GM12878 (cell line): ENCODE measurements at regions not wholly inside any gene's neighbourhood (a gene's known extent, or its start where the extent isn't known, plus 50 kb on each side); places are given as distances from the start of the nearest gene placed in this dataset.

Experiments
- ATAC-seq: fragments of 200-7000 bp; cut with Tn5 transposase; 3 replicates; pipeline ENCODE4 v1.9.1; 2020; ENCODE audit warnings: mild to moderate bottlenecking, moderate library complexity
- BruUV-seq: library from RNA; stranded (reverse); fragments of 400-500 nt; replicated peaks from 2 replicates; lab custom pipeline; 2021; lab: Mats Ljungman, UMichigan
- CTCF ChIA-PET: fragments of 300-600 bp; sonication (Branson Sonifier 250); formaldehyde crosslinking; extraction: SDS; loops from one replicate; lab custom pipeline; 2021; ENCODE audit warnings: inconsistent platforms; lab: Yijun Ruan, JAX
- POLR2A ChIA-PET: fragments of 350-600 bp; formaldehyde crosslinking; extraction: SDS; loops from one replicate; lab custom pipeline; 2021; ENCODE audit warnings: inconsistent platforms; lab: Charles Lee
- RAD21 ChIA-PET: fragments of 300-600 bp; sonication (Branson Sonifier 250); formaldehyde crosslinking; loops from one replicate; lab custom pipeline; 2023; ENCODE audit warnings: antibody characterized with exemption; ENCODE audit not compliant: unreplicated experiment; lab: Charles Lee
- SMC1A ChIA-PET: fragments of 300-600 bp; sonication (Branson Sonifier 250); formaldehyde crosslinking; loops from one replicate; lab custom pipeline; 2023; ENCODE audit not compliant: unreplicated experiment, uncharacterized antibody; lab: Charles Lee
- DNase-seq: peaks from one replicate; pipeline ENCODE4 v3.0.0-alpha.2; 2011; ENCODE audit warnings: low read depth, low spot score
- FAIRE-seq: peaks from 3 replicates; lab custom pipeline; 2011; peaks lifted over from hg19 to GRCh38; lab: Jason Lieb, UNC
- H2AFZ ChIP-seq: 2 replicates; pipeline ENCODE4 v1.6.0; 2011; ENCODE audit warnings: low read depth, low read length, control low read depth; ENCODE audit not compliant: control insufficient read depth
- H3K27ac ChIP-seq: 2 replicates; pipeline ENCODE4 v1.5.1; 2011; ENCODE audit warnings: control low read depth; ENCODE audit not compliant: control insufficient read depth, insufficient read depth
- H3K27me3 ChIP-seq, 2 experiments: replicated peaks in 1 of 2; 2 replicates each; pipeline versions ENCODE4 v1.6.0 to v1.6.1; 2011; ENCODE audit warnings: low read length in 1 of 2; ENCODE audit not compliant: control insufficient read depth in 2 of 2, insufficient read depth in 2 of 2
- H3K36me3 ChIP-seq, 2 experiments: 2 replicates each; pipeline ENCODE4 v1.5.1; 2011; ENCODE audit warnings: low read length in 1 of 2; ENCODE audit not compliant: control insufficient read depth in 2 of 2, insufficient read depth in 2 of 2
- H3K4me1 ChIP-seq: 2 replicates; pipeline ENCODE4 v1.6.1; 2011; ENCODE audit warnings: mild to moderate bottlenecking, low read length, moderate library complexity, mixed read lengths; ENCODE audit not compliant: control insufficient read depth, insufficient read depth
- H3K4me2 ChIP-seq: 2 replicates; pipeline ENCODE4 v1.6.0; 2011; ENCODE audit warnings: control low read depth; ENCODE audit not compliant: control insufficient read depth, insufficient read depth
- H3K4me3 ChIP-seq: fragments of 200-600 bp; sonication (generic); 2 replicates; pipeline ENCODE4 v1.5.1; 2016
- H3K79me2 ChIP-seq: 2 replicates; pipeline ENCODE4 v1.6.0; 2011; ENCODE audit warnings: low read length; ENCODE audit not compliant: control insufficient read depth, insufficient read depth
- H3K9ac ChIP-seq: 2 replicates; pipeline ENCODE4 v1.8.0; 2011; ENCODE audit warnings: low read length, control low read depth, mixed read lengths; ENCODE audit not compliant: control insufficient read depth, insufficient read depth
- H3K9me3 ChIP-seq: replicated peaks from 3 replicates; pipeline ENCODE4 v1.5.1; 2011; ENCODE audit warnings: mild to moderate bottlenecking, low read length; ENCODE audit not compliant: control insufficient read depth, insufficient read depth
- H4K20me1 ChIP-seq: 2 replicates; pipeline ENCODE4 v1.6.0; 2011; ENCODE audit not compliant: control insufficient read depth, insufficient read depth
- E2F8 ChIP-seq: fragments of 450-650 bp; IDR thresholded peaks from 2 replicates; pipeline ENCODE4 v1.6.1; 2018; ENCODE audit warnings: mild to moderate bottlenecking, low read depth, moderate library complexity; ENCODE audit not compliant: partially characterized antibody
- HDAC2 ChIP-seq: fragments of 200-600 bp; sonication (generic); IDR thresholded peaks from 2 replicates; pipeline ENCODE4 v1.6.1; 2017
- HDAC6 ChIP-seq: fragments of 200-600 bp; sonication (generic); IDR thresholded peaks from one replicate; pipeline ENCODE4 v1.8.0; 2017; ENCODE audit warnings: antibody characterized with exemption; ENCODE audit not compliant: unreplicated experiment
- JUND ChIP-seq: IDR thresholded peaks from 2 replicates; pipeline ENCODE4 v1.6.1; 2012; ENCODE audit warnings: low read depth, mild to moderate bottlenecking, low read length, improper control_type of control experiment, moderate library complexity
- NBN ChIP-seq: fragments of 450-650 bp; IDR thresholded peaks from 2 replicates; pipeline ENCODE4 v1.6.1; 2016
- NFIC ChIP-seq: IDR thresholded peaks from 2 replicates; pipeline ENCODE4 v1.6.1; 2012; ENCODE audit warnings: low read depth, mild to moderate bottlenecking, inconsistent platforms, low read length, moderate library complexity
- NFXL1 ChIP-seq: fragments of 450-650 bp; IDR thresholded peaks from 2 replicates; pipeline ENCODE4 v1.6.1; 2017; ENCODE audit warnings: antibody characterized with exemption, mild to moderate bottlenecking, borderline replicate concordance
- PBX3 ChIP-seq: IDR thresholded peaks from 2 replicates; pipeline ENCODE4 v1.6.1; 2011; ENCODE audit warnings: mild to moderate bottlenecking, low read depth, low read length, moderate library complexity; ENCODE audit not compliant: insufficient replicate concordance
- POLR2A ChIP-seq: IDR thresholded peaks from 2 replicates; pipeline ENCODE4 v1.6.1; 2011; ENCODE audit warnings: low read depth, mild to moderate bottlenecking, low read length
- RBBP5 ChIP-seq: fragments of 200-600 bp; sonication (generic); conservative IDR thresholded peaks from 2 replicates; pipeline ENCODE4 v1.6.1; 2016
- RUNX3 ChIP-seq: IDR thresholded peaks from 2 replicates; pipeline ENCODE4 v1.6.1; 2012; ENCODE audit warnings: low read length, inconsistent platforms
- SMARCA5 ChIP-seq: fragments of 450-650 bp; IDR thresholded peaks from 2 replicates; pipeline ENCODE4 v1.6.1; 2017; ENCODE audit warnings: mild to moderate bottlenecking
- SREBF1 ChIP-seq: IDR thresholded peaks from 2 replicates; pipeline ENCODE4 v1.6.1; 2012; ENCODE audit warnings: mild to moderate bottlenecking, low read length
- SREBF2 ChIP-seq: IDR thresholded peaks from 2 replicates; pipeline ENCODE4 v1.6.1; 2012; ENCODE audit warnings: mild to moderate bottlenecking, low read length
- YY1 ChIP-seq: IDR thresholded peaks from 2 replicates; pipeline ENCODE4 v1.6.1; 2011; ENCODE audit warnings: low read depth, mild to moderate bottlenecking, low read length
- ZBTB33 ChIP-seq: fragments of 450-650 bp; IDR thresholded peaks from 2 replicates; pipeline ENCODE4 v1.6.1; 2017; ENCODE audit warnings: mild to moderate bottlenecking
- ZNF592 ChIP-seq: fragments of 450-650 bp; IDR thresholded peaks from 2 replicates; pipeline ENCODE4 v1.6.1; 2017; ENCODE audit warnings: mild to moderate bottlenecking, moderate library complexity
- in situ Hi-C: fragments of 300-500 bp; cut with MboI; formaldehyde crosslinking; loops from 9 replicates; pipeline ENCODE4 v1.14.3; 2018; ENCODE audit warnings: mixed read lengths
- intact Hi-C: fragments of 100-400 bp; cut with micrococcal nuclease; formaldehyde crosslinking; loops from one replicate; pipeline ENCODE4 v1.14.2; 2022; ENCODE audit not compliant: unreplicated experiment

GRCh38 chr2:204279819-204280218 lies 265.5 kb upstream of the PARD3B start (continued):
- TF ChIP-seq SMARCA5 (no peak), ZBTB33 (no peak), NBN (no peak), SREBF2 (no peak), NFIC (no peak)

- Histone ChIP-seq H3K4me3 (no peak overlapping the region), H3K27ac (no peak overlapping the region), H3K36me3 (no peaks in the 10 kb centered on the region), H2AFZ (no peak overlapping the region), H3K9me3 (no peaks in the 10 kb centered on the region), H3K9ac (no peak overlapping the region), H3K79me2 (no peaks in the 10 kb centered on the region), H3K27me3 (no peaks in the 10 kb centered on the region; a peak in 1 of 4 replicates), H4K20me1 (no peaks in the 10 kb centered on the region), H3K4me2 (no peak overlapping the region), H3K4me1 (no peaks in the 10 kb centered on the region)
- DNase-seq (no peak), FAIRE-seq (no peak), ATAC-seq (no peak)
- CTCF ChIA-PET: no interaction called here
- POLR2A ChIA-PET: no interaction called here
- SMC1A ChIA-PET: no interaction called here
- intact Hi-C loops (no loop called here), in situ Hi-C loops (no loop called here)
- BruUV-seq: no TSS peak
- RAD21 ChIA-PET: no interaction called here
- TF ChIP-seq E2F8 (no peak), HDAC6 (no peak), JUND (no peak), POLR2A (no peak), PBX3 (no peak), RUNX3 (no peak), SREBF1 (no peak), ZNF592 (no peak), NFXL1 (no peak), HDAC2 (no peak), YY1 (no peak), SREBF2 (no peak), RBBP5 (no peak)
Measured at GRCh38 chr2:204280262-204280668, 265.0 kb upstream of the PARD3B start.
